ENCODE measurements at regions not wholly inside any gene's neighbourhood (a gene's known extent, or its start where the extent isn't known, plus 50 kb on each side); places are given as distances from the start of the nearest gene placed in this dataset.

- Mint-ChIP-seq H3K4me3 (no peak overlapping the region), H3K36me3 (no peaks in the 10 kb centered on the region), H3K27me3 (ENCODE audit: low read depth) (no peaks in the 10 kb centered on the region), H3K9me3 (peaks cover 7% of the 10 kb centered on the region), H3K27ac (no peak overlapping the region), H3K4me1 (peaks cover 6% of the 10 kb centered on the region)
- TF ChIP-seq CTCF (IDR thresholded peaks at IDR 0.05; ENCODE audit: unreplicated experiment) = no peak
- DNase-seq (ENCODE audit: low spot score in 2 of 2, unreplicated experiment in 2 of 2) = no peak
Measured at GRCh38 chr9:106684940-106685695, 177.8 kb upstream of the ZNF462 start.

- no peaks in the 10 kb centered on the region for H3K9me3 Mint-ChIP-seq
- no peak overlapping the region for H3K27ac Mint-ChIP-seq
- no peak for TF ChIP-seq CTCF (IDR thresholded peaks at IDR 0.05; ENCODE audit: unreplicated experiment)
- H3K27me3 Mint-ChIP-seq (ENCODE audit: low read depth) = no peaks in the 10 kb centered on the region
- H3K36me3 Mint-ChIP-seq = no peaks in the 10 kb centered on the region
- DNase-seq (ENCODE audit: low spot score in 2 of 2, unreplicated experiment in 2 of 2) = no peak
- peaks cover 9% of the 10 kb centered on the region for H3K4me1 Mint-ChIP-seq
- no peak overlapping the region for H3K4me3 Mint-ChIP-seq
Measured at GRCh38 chr9:106689089-106689488, 173.9 kb upstream of the ZNF462 start.

- no peaks in the 10 kb centered on the region for H3K9me3 Mint-ChIP-seq
- H3K36me3 Mint-ChIP-seq = no peaks in the 10 kb centered on the region
- H3K27me3 Mint-ChIP-seq (ENCODE audit: low read depth) = no peaks in the 10 kb centered on the region
- DNase-seq (ENCODE audit: low spot score in 2 of 2, unreplicated experiment in 2 of 2) = no peak
- H3K4me1 Mint-ChIP-seq = peaks cover 17% of the 10 kb centered on the region
- no peak for TF ChIP-seq CTCF (IDR thresholded peaks at IDR 0.05; ENCODE audit: unreplicated experiment)
- H3K4me3 Mint-ChIP-seq = no peak overlapping the region
- no peak overlapping the region for H3K27ac Mint-ChIP-seq
Measured at GRCh38 chr9:106691627-106692026, 171.3 kb upstream of the ZNF462 start.

- no peak for TF ChIP-seq CTCF (IDR thresholded peaks at IDR 0.05; ENCODE audit: unreplicated experiment)
- Mint-ChIP-seq H3K27ac (no peak overlapping the region), H3K4me1 (peaks cover 29% of the 10 kb centered on the region), H3K27me3 (ENCODE audit: low read depth) (no peaks in the 10 kb centered on the region), H3K36me3 (no peaks in the 10 kb centered on the region), H3K9me3 (peaks cover 5% of the 10 kb centered on the region), H3K4me3 (no peak overlapping the region)
- DNase-seq (ENCODE audit: low spot score in 2 of 2, unreplicated experiment in 2 of 2) = no peak
Measured at GRCh38 chr9:106693558-106693957, 169.4 kb upstream of the ZNF462 start.

GRCh38 chr9:106696804-106697203 lies 166.2 kb upstream of the ZNF462 start:
- no peak for DNase-seq (ENCODE audit: low spot score in 2 of 2, unreplicated experiment in 2 of 2)
- H3K27ac Mint-ChIP-seq = no peak overlapping the region
- no peaks in the 10 kb centered on the region for H3K27me3 Mint-ChIP-seq (ENCODE audit: low read depth)
- peaks cover 5% of the 10 kb centered on the region for H3K9me3 Mint-ChIP-seq
- H3K36me3 Mint-ChIP-seq = no peaks in the 10 kb centered on the region
- H3K4me3 Mint-ChIP-seq = no peak overlapping the region
- no peak for TF ChIP-seq CTCF (IDR thresholded peaks at IDR 0.05; ENCODE audit: unreplicated experiment)
- H3K4me1 Mint-ChIP-seq = peaks cover 29% of the 10 kb centered on the region

Measured in mesothelial cell of epicardium (in vitro differentiated cells).